NT2/D1 (cell line): ENCODE measurements at regions not wholly inside any gene's neighbourhood (a gene's known extent, or its start where the extent isn't known, plus 50 kb on each side); places are given as distances from the start of the nearest gene placed in this dataset.

ENCODE experiments used
- DNase-seq: peaks from one replicate; pipeline ENCODE4 v3.0.0-alpha.2; 2011; ENCODE audit warnings: low read depth, low spot score
- H3K27me3 ChIP-seq: 2 replicates; pipeline ENCODE4 v1.6.0; 2011; ENCODE audit warnings: mild to moderate bottlenecking; ENCODE audit not compliant: insufficient read length, insufficient read depth
- H3K36me3 ChIP-seq: 2 replicates; pipeline ENCODE4 v1.6.1; 2011; ENCODE audit warnings: mild to moderate bottlenecking, low read length, mixed read lengths; ENCODE audit not compliant: insufficient read depth, insufficient read length
- H3K4me1 ChIP-seq: 2 replicates; pipeline ENCODE4 v1.5.1; 2011; ENCODE audit not compliant: insufficient read depth, insufficient read length
- H3K4me3 ChIP-seq: 2 replicates; pipeline ENCODE4 v1.5.1; 2011; ENCODE audit warnings: low read depth; ENCODE audit not compliant: insufficient read length
- H3K9ac ChIP-seq: 2 replicates; pipeline ENCODE4 v1.6.0; 2011; ENCODE audit warnings: low read depth; ENCODE audit not compliant: insufficient read length
- H3K9me3 ChIP-seq: 2 replicates; pipeline ENCODE4 v1.5.1; 2011; ENCODE audit warnings: mild to moderate bottlenecking, low read length; ENCODE audit not compliant: insufficient read depth
- SUZ12 ChIP-seq: IDR thresholded peaks from 2 replicates; pipeline ENCODE4 v1.6.1; 2011; ENCODE audit not compliant: insufficient read length, insufficient read depth; ENCODE audit errors: extremely low read depth
- YY1 ChIP-seq: IDR thresholded peaks from 2 replicates; pipeline ENCODE4 v1.6.1; 2011; ENCODE audit not compliant: insufficient read length, insufficient read depth
- ZNF274 ChIP-seq: IDR thresholded peaks from 2 replicates; pipeline ENCODE4 v1.6.1; 2011; ENCODE audit warnings: mild to moderate bottlenecking, low read depth, low read length

GRCh38 chr18:44325903-44326635 is 354.6 kb upstream of the SETBP1 start:
- Histone ChIP-seq H3K4me3 (no peak overlapping the region), H3K36me3 (no peaks in the 10 kb centered on the region), H3K9me3 (no peaks in the 10 kb centered on the region), H3K27me3 (no peaks in the 10 kb centered on the region), H3K9ac (no peak overlapping the region), H3K4me1 (no peaks in the 10 kb centered on the region)
- TF ChIP-seq SUZ12 (no peak), YY1 (no peak), ZNF274 (no peak)
- peak; percentile 57 for DNase-seq

GRCh38 chr18:44331656-44332570 is 348.8 kb upstream of the SETBP1 start:
- no peaks in the 10 kb centered on the region for H3K36me3 ChIP-seq
- no peak overlapping the region for H3K9ac ChIP-seq
- no peaks in the 10 kb centered on the region for H3K27me3 ChIP-seq
- H3K4me3 ChIP-seq, result no peak overlapping the region
- H3K9me3 ChIP-seq, result no peaks in the 10 kb centered on the region
- DNase-seq, result no peak
- H3K4me1 ChIP-seq, result no peaks in the 10 kb centered on the region
- TF ChIP-seq ZNF274, result no peak
- no peak for TF ChIP-seq YY1
- no peak for TF ChIP-seq SUZ12

GRCh38 chr18:44341759-44342158 is 338.9 kb upstream of the SETBP1 start:
- Histone ChIP-seq H3K9me3 (no peaks in the 10 kb centered on the region; the same call in 1 of the 2 replicates), H3K4me3 (no peak overlapping the region), H3K9ac (no peak overlapping the region), H3K36me3 (no peaks in the 10 kb centered on the region), H3K27me3 (no peaks in the 10 kb centered on the region), H3K4me1 (no peaks in the 10 kb centered on the region)
- TF ChIP-seq ZNF274 (no peak), YY1 (no peak), SUZ12 (no peak)
- DNase-seq, result no peak

GRCh38 chr18:44342162-44342561 is 338.5 kb upstream of the SETBP1 start:
- H3K9me3 ChIP-seq, result no peaks in the 10 kb centered on the region; the same call in 1 of the 2 replicates
- H3K4me3 ChIP-seq, result no peak overlapping the region
- no peaks in the 10 kb centered on the region for H3K4me1 ChIP-seq
- H3K9ac ChIP-seq, result no peak overlapping the region
- TF ChIP-seq ZNF274 (no peak), YY1 (no peak), SUZ12 (no peak)
- H3K36me3 ChIP-seq, result no peaks in the 10 kb centered on the region
- H3K27me3 ChIP-seq, result no peaks in the 10 kb centered on the region
- no peak for DNase-seq

- Histone ChIP-seq H3K4me3 (no peak overlapping the region), H3K4me1 (no peaks in the 10 kb centered on the region), H3K36me3 (no peaks in the 10 kb centered on the region), H3K9me3 (no peaks in the 10 kb centered on the region; the same call in 1 of the 2 replicates), H3K9ac (no peak overlapping the region), H3K27me3 (no peaks in the 10 kb centered on the region)
- TF ChIP-seq YY1, result no peak
- TF ChIP-seq SUZ12, result no peak
- TF ChIP-seq ZNF274, result no peak
- no peak for DNase-seq
Observed at GRCh38 chr18:44342946-44343345, 337.7 kb upstream of the SETBP1 start.

GRCh38 chr18:44343570-44343969 is 337.1 kb upstream of the SETBP1 start:
- DNase-seq, result no peak
- Histone ChIP-seq H3K4me1 (no peaks in the 10 kb centered on the region), H3K36me3 (no peaks in the 10 kb centered on the region), H3K4me3 (no peak overlapping the region), H3K9ac (no peak overlapping the region), H3K27me3 (no peaks in the 10 kb centered on the region), H3K9me3 (no peaks in the 10 kb centered on the region)
- TF ChIP-seq YY1, result no peak
- TF ChIP-seq ZNF274, result no peak
- TF ChIP-seq SUZ12, result no peak

GRCh38 chr18:44356566-44357157 is 324.0 kb upstream of the SETBP1 start:
- Histone ChIP-seq H3K9me3 (no peaks in the 10 kb centered on the region), H3K4me3 (no peak overlapping the region), H3K36me3 (no peaks in the 10 kb centered on the region), H3K27me3 (no peaks in the 10 kb centered on the region), H3K9ac (no peak overlapping the region), H3K4me1 (no peaks in the 10 kb centered on the region)
- no peak for DNase-seq
- TF ChIP-seq SUZ12, result no peak
- no peak for TF ChIP-seq ZNF274
- TF ChIP-seq YY1, result no peak
